Stomach (tissue), 4 donors: ENCODE measurements at regions not wholly inside any gene's neighbourhood (a gene's known extent, or its start where the extent isn't known, plus 50 kb on each side); places are given as distances from the start of the nearest gene placed in this dataset.

Experiments used
- CTCF ChIP-seq, 7 experiments: fragments of 450-650 bp in 4 of 7; fragments of 200-600 bp in 3 of 7; sonication (generic) in 3 of 7; IDR thresholded peaks; one replicate each; pipeline ENCODE4 v1.5.1; 2016 to 2019; ENCODE audit warnings: antibody characterized with exemption in 7 of 7, control low read depth in 2 of 7, mild to moderate bottlenecking in 1 of 7
- EP300 ChIP-seq: sonication (generic); formaldehyde crosslinking; IDR thresholded peaks from one replicate; pipeline ENCODE4 v1.6.1; 2017; ENCODE audit warnings: antibody characterized with exemption
- POLR2A ChIP-seq, 4 donors: fragments of 450-650 bp; IDR thresholded peaks; one replicate each; pipeline ENCODE4 v1.6.1; 2016; ENCODE audit warnings: antibody characterized with exemption in 4 of 4, control low read depth in 2 of 4, mild to moderate bottlenecking in 1 of 4, moderate library complexity in 1 of 4
- POLR2AphosphoS5 ChIP-seq, 3 donors: sonication (generic); formaldehyde crosslinking; IDR thresholded peaks; one replicate each; pipeline ENCODE4 v1.6.1; 2016; ENCODE audit warnings: antibody characterized with exemption in 3 of 3

GRCh38 chr3:148615382-148615781 lies 82.3 kb upstream of the AGTR1 start:
- no peak for TF ChIP-seq CTCF (IDR thresholded peaks at IDR 0.05)
- no peak for TF ChIP-seq EP300
- no peak for TF ChIP-seq POLR2AphosphoS5 (IDR thresholded peaks at IDR 0.05)
- TF ChIP-seq POLR2A (IDR thresholded peaks at IDR 0.05): no peak
